ENCODE measurements at regions not wholly inside any gene's neighbourhood (a gene's known extent, or its start where the extent isn't known, plus 50 kb on each side); places are given as distances from the start of the nearest gene placed in this dataset.
A peak's percentile ranks its signal among the peaks of the same experiment; 100 is the strongest.

DNA sequence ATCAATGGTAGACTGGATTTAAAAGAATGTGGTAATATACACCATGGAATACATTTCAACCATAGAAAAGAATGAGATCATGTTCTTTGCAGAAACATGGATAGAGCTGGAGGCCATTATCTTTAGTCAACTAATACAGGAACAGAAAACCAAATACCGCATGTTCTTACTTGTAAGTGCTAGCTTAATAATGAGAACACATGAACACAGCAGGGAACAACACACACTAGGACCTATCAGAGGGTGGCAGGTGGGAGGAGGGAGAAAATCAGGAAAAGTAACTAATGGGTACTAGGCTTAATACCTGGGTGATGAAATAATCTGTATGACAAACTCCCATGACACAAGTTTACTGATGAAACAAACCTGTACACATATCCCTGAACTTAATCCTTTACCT is 1435.2 kb downstream of the REEP3 start:
- Histone ChIP-seq H3K27me3 (ENCODE audit: control insufficient read depth, insufficient read depth, low read length) (no peaks in the 10 kb centered on the region), H3K4me3 (ENCODE audit: low read length) (no peak overlapping the region), H3K36me3 (ENCODE audit: control insufficient read depth, insufficient read depth, low read length) (no peaks in the 10 kb centered on the region), H3K4me1 (ENCODE audit: control insufficient read depth, insufficient read depth, low read length) (no peaks in the 10 kb centered on the region), H3K27ac (ENCODE audit: low read length) (no peak overlapping the region), H3K9me3 (replicated peaks; ENCODE audit: control insufficient read depth, low read depth, low read length) (peaks cover 4% of the 10 kb centered on the region)
- no peak for DNase-seq
- WGBS (ENCODE audit: insufficient coverage): no CpG with 5 or more reads among the region's 1 CpG

- Histone ChIP-seq H3K4me3 (ENCODE audit: low read length) (no peak overlapping the region), H3K27me3 (ENCODE audit: control insufficient read depth, insufficient read depth, low read length) (no peaks in the 10 kb centered on the region), H3K36me3 (ENCODE audit: control insufficient read depth, insufficient read depth, low read length) (no peaks in the 10 kb centered on the region), H3K4me1 (ENCODE audit: control insufficient read depth, insufficient read depth, low read length) (no peaks in the 10 kb centered on the region), H3K27ac (ENCODE audit: low read length) (no peak overlapping the region), H3K9me3 (replicated peaks; ENCODE audit: control insufficient read depth, low read depth, low read length) (peaks cover 1% of the 10 kb centered on the region)
- 100% methylated on average over 1 of the region's 1 CpG for WGBS (ENCODE audit: insufficient coverage)
- DNase-seq: no peak
These were observed 1437.9 kb downstream of the REEP3 start for GRCh38 chr10:64959116-64959515.

GRCh38 chr10:64959883-64960282 is 1438.7 kb downstream of the REEP3 start:
- Histone ChIP-seq H3K27me3 (ENCODE audit: control insufficient read depth, insufficient read depth, low read length) (no peaks in the 10 kb centered on the region), H3K27ac (ENCODE audit: low read length) (no peak overlapping the region), H3K9me3 (replicated peaks; ENCODE audit: control insufficient read depth, low read depth, low read length) (no peaks in the 10 kb centered on the region), H3K4me1 (ENCODE audit: control insufficient read depth, insufficient read depth, low read length) (no peaks in the 10 kb centered on the region), H3K4me3 (ENCODE audit: low read length) (no peak overlapping the region), H3K36me3 (ENCODE audit: control insufficient read depth, insufficient read depth, low read length) (no peaks in the 10 kb centered on the region)
- no peak for DNase-seq
- WGBS (ENCODE audit: insufficient coverage): no CpG with 5 or more reads among the region's 2 CpGs

- DNase-seq: no peak
- Histone ChIP-seq H3K27ac (ENCODE audit: low read length) (no peak overlapping the region), H3K4me1 (ENCODE audit: control insufficient read depth, insufficient read depth, low read length) (no peaks in the 10 kb centered on the region), H3K36me3 (ENCODE audit: control insufficient read depth, insufficient read depth, low read length) (no peaks in the 10 kb centered on the region), H3K27me3 (ENCODE audit: control insufficient read depth, insufficient read depth, low read length) (no peaks in the 10 kb centered on the region), H3K4me3 (ENCODE audit: low read length) (no peak overlapping the region), H3K9me3 (replicated peaks; ENCODE audit: control insufficient read depth, low read depth, low read length) (no peaks in the 10 kb centered on the region)
- 73% methylated on average over 1 of the region's 2 CpGs for WGBS (ENCODE audit: insufficient coverage)
These were observed 1452.2 kb downstream of the REEP3 start for GRCh38 chr10:64973391-64973790.

- Histone ChIP-seq H3K27ac (ENCODE audit: low read length) (no peak overlapping the region), H3K4me1 (ENCODE audit: control insufficient read depth, insufficient read depth, low read length) (no peaks in the 10 kb centered on the region), H3K36me3 (ENCODE audit: control insufficient read depth, insufficient read depth, low read length) (no peaks in the 10 kb centered on the region), H3K9me3 (replicated peaks; ENCODE audit: control insufficient read depth, low read depth, low read length) (no peaks in the 10 kb centered on the region), H3K4me3 (ENCODE audit: low read length) (no peak overlapping the region), H3K27me3 (ENCODE audit: control insufficient read depth, insufficient read depth, low read length) (no peaks in the 10 kb centered on the region)
- 88% methylated on average over 1 of the region's 2 CpGs for WGBS (ENCODE audit: insufficient coverage)
- DNase-seq: no peak
These were observed 1454.9 kb downstream of the REEP3 start for GRCh38 chr10:64976150-64976549.

GRCh38 chr10:64977915-64978314 is 1456.7 kb downstream of the REEP3 start:
- no peak overlapping the region for H3K27ac ChIP-seq (ENCODE audit: low read length)
- no peaks in the 10 kb centered on the region for H3K27me3 ChIP-seq (ENCODE audit: control insufficient read depth, insufficient read depth, low read length)
- H3K36me3 ChIP-seq (ENCODE audit: control insufficient read depth, insufficient read depth, low read length): no peaks in the 10 kb centered on the region
- peak; percentile 30 for DNase-seq
- no peaks in the 10 kb centered on the region for H3K4me1 ChIP-seq (ENCODE audit: control insufficient read depth, insufficient read depth, low read length)
- no peaks in the 10 kb centered on the region for H3K9me3 ChIP-seq (replicated peaks; ENCODE audit: control insufficient read depth, low read depth, low read length)
- H3K4me3 ChIP-seq (ENCODE audit: low read length): no peak overlapping the region

- no peaks in the 10 kb centered on the region for H3K9me3 ChIP-seq (replicated peaks; ENCODE audit: control insufficient read depth, low read depth, low read length)
- H3K4me3 ChIP-seq (ENCODE audit: low read length): no peak overlapping the region
- WGBS (ENCODE audit: insufficient coverage): no CpG with 5 or more reads among the region's 3 CpGs
- H3K27me3 ChIP-seq (ENCODE audit: control insufficient read depth, insufficient read depth, low read length): no peaks in the 10 kb centered on the region
- H3K27ac ChIP-seq (ENCODE audit: low read length): no peak overlapping the region
- no peak for DNase-seq
- H3K4me1 ChIP-seq (ENCODE audit: control insufficient read depth, insufficient read depth, low read length): no peaks in the 10 kb centered on the region
- H3K36me3 ChIP-seq (ENCODE audit: control insufficient read depth, insufficient read depth, low read length): no peaks in the 10 kb centered on the region
These were observed 1475.7 kb downstream of the REEP3 start for GRCh38 chr10:64996886-64997285.

DNA sequence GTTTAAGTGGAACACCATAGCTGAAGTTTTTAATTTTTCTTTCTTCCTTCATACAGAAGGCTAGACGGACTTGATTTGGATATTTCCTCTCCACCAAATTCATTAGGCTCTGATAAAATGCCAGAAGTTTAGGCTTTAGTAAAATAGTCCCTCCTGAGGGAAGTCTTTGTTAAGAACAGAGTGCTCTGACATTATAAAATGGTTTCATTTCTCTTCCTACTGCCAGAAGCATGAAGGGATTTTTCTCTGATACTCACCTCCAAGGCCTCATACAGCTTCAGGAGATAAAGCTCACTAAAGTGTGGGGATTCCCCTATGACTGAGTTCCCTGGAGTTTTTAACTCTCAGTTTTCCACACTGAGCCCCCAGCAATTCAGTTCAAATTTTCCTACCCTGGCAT is 1489.6 kb downstream of the REEP3 start:
- WGBS (ENCODE audit: insufficient coverage): no CpG with 5 or more reads among the region's 1 CpG
- DNase-seq: no peak
- Histone ChIP-seq H3K27ac (ENCODE audit: low read length) (no peak overlapping the region), H3K9me3 (replicated peaks; ENCODE audit: control insufficient read depth, low read depth, low read length) (no peaks in the 10 kb centered on the region), H3K27me3 (ENCODE audit: control insufficient read depth, insufficient read depth, low read length) (no peaks in the 10 kb centered on the region), H3K36me3 (ENCODE audit: control insufficient read depth, insufficient read depth, low read length) (no peaks in the 10 kb centered on the region), H3K4me3 (ENCODE audit: low read length) (no peak overlapping the region), H3K4me1 (ENCODE audit: control insufficient read depth, insufficient read depth, low read length) (no peaks in the 10 kb centered on the region)

GRCh38 chr10:65017523-65017922 is 1496.3 kb downstream of the REEP3 start:
- WGBS (ENCODE audit: insufficient coverage): 100% methylated on average over 4 of the region's 7 CpGs
- no peak overlapping the region for H3K4me3 ChIP-seq (ENCODE audit: low read length)

GRCh38 chr10:65024886-65025285 is 1503.7 kb downstream of the REEP3 start:
- Histone ChIP-seq H3K4me3 (ENCODE audit: low read length) (no peak overlapping the region), H3K36me3 (ENCODE audit: control insufficient read depth, insufficient read depth, low read length) (no peaks in the 10 kb centered on the region), H3K27me3 (ENCODE audit: control insufficient read depth, insufficient read depth, low read length) (no peaks in the 10 kb centered on the region), H3K27ac (ENCODE audit: low read length) (no peak overlapping the region), H3K4me1 (ENCODE audit: control insufficient read depth, insufficient read depth, low read length) (no peaks in the 10 kb centered on the region), H3K9me3 (replicated peaks; ENCODE audit: control insufficient read depth, low read depth, low read length) (no peaks in the 10 kb centered on the region)
- no peak for DNase-seq

More at GRCh38 chr10:65017523-65017922, 1496.3 kb downstream of the REEP3 start:
- no peaks in the 10 kb centered on the region for H3K36me3 ChIP-seq (ENCODE audit: control insufficient read depth, insufficient read depth, low read length)
- H3K9me3 ChIP-seq (replicated peaks; ENCODE audit: control insufficient read depth, low read depth, low read length): no peaks in the 10 kb centered on the region
- H3K4me1 ChIP-seq (ENCODE audit: control insufficient read depth, insufficient read depth, low read length): no peaks in the 10 kb centered on the region
- no peak for DNase-seq
- no peak overlapping the region for H3K27ac ChIP-seq (ENCODE audit: low read length)
- no peaks in the 10 kb centered on the region for H3K27me3 ChIP-seq (ENCODE audit: control insufficient read depth, insufficient read depth, low read length)

- Histone ChIP-seq H3K27me3 (ENCODE audit: control insufficient read depth, insufficient read depth, low read length) (no peaks in the 10 kb centered on the region), H3K4me1 (ENCODE audit: control insufficient read depth, insufficient read depth, low read length) (no peaks in the 10 kb centered on the region), H3K27ac (ENCODE audit: low read length) (no peak overlapping the region), H3K9me3 (replicated peaks; ENCODE audit: control insufficient read depth, low read depth, low read length) (peaks cover 10% of the 10 kb centered on the region), H3K4me3 (ENCODE audit: low read length) (no peak overlapping the region), H3K36me3 (ENCODE audit: control insufficient read depth, insufficient read depth, low read length) (no peaks in the 10 kb centered on the region)
- DNase-seq: no peak
These were observed 1509.1 kb downstream of the REEP3 start for GRCh38 chr10:65030263-65030662.
